NCI-H1436 (cell line): ENCODE measurements at regions not wholly inside any gene's neighbourhood (a gene's known extent, or its start where the extent isn't known, plus 50 kb on each side); places are given as distances from the start of the nearest gene placed in this dataset.
A peak's percentile ranks its signal among the peaks of the same experiment; 100 is the strongest.

Experiments
- DNase-seq: peaks from one replicate; lab custom pipeline; 2025; lab: John Stamatoyannopoulos, UW

DNA sequence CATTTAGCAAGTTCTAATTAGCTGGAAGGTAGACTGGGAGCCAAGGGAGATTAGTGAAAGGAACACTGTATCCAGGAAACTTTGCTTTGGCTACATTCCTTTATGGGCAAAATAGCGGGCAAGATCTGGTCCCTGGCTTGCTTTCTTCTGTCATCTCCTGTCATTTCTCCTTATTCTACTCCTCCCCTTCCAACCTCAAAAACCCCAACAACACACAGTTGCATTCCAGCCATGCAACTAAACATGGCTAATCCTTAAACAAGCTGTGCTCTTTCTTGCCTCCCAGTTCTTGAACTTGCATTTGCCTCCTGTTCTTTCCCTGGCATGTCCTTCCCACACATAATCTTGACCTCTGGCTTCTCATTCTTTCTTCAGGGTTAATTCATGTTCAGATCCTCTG lies 59.5 kb upstream of the CDCA7L start:
- DNase-seq = no peak

DNA sequence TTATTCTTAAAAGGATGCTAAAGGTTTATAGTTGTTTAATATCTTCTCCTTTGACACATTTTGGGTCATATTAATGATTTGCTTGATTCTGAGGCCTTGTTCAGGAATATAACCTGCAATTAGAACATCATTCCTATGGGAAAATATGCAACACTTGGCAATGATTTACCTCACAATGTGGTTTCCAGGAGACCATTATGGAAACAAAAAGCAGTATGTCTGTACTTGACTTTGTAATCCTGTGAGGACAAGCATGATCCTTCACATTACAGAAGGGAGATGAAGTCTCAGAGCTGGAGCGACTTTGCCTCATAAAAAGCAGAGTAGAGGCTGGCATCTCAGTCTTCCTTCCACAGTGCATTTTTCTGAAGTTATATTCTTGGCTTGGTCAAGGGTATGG lies 57.0 kb upstream of the CDCA7L start:
- DNase-seq = no peak

DNA sequence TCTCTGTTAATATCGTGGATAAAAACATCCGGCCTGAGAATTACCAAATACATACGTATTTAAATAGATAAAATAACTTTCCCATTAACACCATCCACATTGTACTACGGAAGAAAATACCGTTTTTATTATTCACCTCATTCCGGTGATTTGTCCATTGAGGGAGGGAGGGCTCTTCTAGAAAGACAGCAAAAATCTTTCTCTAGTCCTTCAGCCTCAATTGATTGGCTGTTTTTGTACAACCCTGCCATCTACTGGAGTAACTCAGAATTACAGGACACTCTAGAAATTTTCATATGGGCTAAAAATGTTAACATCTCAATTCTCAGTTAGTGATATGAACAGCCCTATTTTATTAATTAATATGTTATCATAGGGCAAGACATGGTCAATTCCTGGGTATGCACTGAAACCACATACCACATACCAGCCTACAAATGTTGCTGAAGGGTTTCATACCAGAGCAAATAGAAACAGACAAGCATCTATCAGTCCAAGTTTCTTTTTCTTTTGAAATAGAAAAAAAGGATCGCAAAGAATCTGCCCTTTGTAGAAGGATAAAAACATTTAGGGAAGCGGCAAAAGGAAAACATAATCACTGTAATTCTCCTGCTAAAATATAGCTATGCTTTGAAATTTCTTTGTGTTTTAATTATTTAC lies 55.8 kb upstream of the CDCA7L start:
- DNase-seq = peak; percentile 54

DNA sequence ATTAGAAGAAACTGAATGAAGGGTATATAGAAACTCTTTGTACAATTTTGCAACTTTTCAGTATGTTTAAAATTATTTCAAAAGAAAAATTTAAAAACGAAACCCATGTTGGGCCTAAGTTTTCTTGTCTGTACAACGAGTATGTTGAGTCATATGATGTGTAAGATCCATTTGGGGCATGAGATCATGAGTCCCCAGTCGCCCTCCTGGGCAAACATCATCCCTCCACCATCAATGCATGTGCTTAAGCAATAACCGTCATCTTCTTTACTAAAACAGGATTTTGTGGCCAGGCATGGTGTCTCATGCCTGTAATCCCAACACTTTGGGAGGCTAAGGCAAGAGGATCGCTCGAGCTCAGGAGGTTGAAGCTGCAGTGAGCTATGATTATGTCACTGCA lies 54.2 kb upstream of the CDCA7L start:
- no peak for DNase-seq

DNA sequence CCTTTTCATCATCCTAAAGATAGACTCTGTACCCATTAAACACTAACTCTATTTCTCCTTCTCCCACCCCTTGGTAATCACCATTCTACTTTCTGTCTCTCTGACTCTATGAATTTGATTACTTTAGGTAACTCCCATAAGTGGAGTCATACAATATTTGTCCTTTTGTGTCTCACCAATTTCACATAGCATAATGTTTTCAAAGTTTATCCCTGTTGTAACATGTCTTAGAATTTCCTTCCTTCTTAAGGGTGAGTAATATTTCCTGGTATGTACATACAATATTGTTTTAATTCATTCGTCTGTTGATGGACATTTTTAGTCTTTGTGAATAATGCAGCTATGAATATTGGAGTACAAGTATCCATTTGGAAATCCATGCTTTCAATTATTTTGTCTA lies 50.9 kb upstream of the CDCA7L start:
- DNase-seq = no peak
